ENCODE measurements at regions not wholly inside any gene's neighbourhood (a gene's known extent, or its start where the extent isn't known, plus 50 kb on each side); places are given as distances from the start of the nearest gene placed in this dataset.
"Not testable (repeated sequence)": the region's sequence is repeated elsewhere in the genome, so short reads cannot be mapped to it uniquely, and the experiment has no call there.

DNA sequence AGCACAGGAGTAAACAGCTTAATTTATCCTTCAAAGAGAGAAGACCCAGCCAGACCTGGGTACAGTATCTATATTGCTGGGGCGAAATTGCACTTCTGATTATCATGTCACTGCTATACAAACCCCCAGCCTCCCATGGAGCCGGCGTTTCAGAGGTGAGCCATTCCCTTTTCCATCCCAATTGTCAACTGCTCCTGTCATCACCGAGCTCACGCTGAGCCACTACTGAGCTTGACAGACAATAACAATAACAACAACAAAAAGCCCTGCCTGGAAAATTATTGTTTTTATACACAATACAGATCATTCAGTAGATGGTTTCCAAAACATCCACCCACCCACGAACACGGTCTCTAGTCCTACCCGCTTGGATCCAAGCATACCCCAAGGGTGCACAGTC, 129.0 kb upstream of the JARID2 start:
- no peak for DNase-seq (ENCODE audit: low read depth in 2 of 2)

GRCh38 chr6:15121443-15121842, 124.4 kb upstream of the JARID2 start:
- DNase-seq (ENCODE audit: low read depth in 2 of 2), result no peak

DNA sequence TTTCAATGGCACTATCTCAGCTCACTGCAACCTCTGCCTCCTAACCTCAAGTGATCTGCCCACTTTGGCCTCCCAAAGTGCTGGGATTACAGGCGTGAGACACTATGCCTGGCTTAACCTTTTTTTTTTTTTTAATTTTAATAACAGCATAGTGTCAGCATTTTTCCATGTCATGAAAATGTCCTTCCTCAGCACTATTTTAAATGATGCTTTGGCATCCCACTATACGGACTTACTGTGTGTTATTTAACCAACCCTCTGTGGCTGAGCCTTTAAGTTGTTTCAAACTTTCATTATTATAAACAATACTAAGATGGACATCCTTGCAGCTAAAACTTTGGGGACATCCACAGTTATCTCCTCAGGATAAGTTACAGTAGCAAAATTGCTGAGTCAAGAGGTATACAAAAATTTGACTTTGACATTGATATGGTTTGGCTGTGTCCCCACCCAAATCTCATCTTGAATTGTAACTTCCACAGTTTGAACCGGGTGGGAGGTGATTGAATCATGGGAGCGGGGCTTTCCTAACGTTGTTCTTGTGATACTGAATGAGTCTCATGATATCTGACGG, 123.8 kb upstream of the JARID2 start:
- no peak for DNase-seq (ENCODE audit: low read depth in 2 of 2)

DNA sequence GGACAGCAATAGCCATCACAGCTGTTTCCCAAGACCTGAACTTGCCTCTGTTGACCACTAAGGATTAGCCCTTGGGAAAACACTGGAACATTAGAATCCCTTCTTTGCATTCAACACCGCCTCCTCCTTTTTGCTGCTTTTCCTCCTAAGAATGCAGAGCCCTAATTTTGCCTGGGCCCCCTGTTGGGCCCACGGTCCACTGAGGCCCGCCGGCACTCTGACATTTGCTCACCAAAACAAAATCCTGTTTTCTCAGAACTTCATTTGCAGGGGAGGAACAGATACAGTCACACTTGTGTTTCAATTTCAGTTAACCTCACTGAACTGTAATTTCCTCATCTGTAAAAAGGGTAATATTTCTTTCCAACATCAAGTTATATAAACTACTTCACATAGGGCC, 116.0 kb upstream of the JARID2 start:
- no peak for DNase-seq (ENCODE audit: low read depth in 2 of 2)

DNA sequence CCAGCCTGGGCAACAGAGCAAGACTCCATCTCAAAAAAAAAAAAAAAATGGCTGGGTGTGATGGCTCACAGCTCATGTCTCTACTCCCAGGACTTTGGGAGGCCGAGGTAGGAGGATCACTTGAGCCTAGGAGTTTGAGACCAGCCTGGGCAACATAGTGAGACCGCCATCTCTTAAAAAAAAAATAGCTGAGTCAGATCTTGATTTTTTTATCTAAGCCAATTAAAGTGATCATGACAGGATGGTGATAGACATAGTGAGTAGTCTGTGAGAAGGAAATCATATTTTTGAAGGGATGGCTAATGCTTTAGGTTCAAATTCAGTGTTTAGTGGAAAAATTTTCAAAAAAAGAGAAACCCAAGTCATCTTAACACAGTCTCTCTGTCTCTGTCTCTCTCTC, 114.6 kb upstream of the JARID2 start:
- no peak for DNase-seq (ENCODE audit: low read depth in 2 of 2)

DNA sequence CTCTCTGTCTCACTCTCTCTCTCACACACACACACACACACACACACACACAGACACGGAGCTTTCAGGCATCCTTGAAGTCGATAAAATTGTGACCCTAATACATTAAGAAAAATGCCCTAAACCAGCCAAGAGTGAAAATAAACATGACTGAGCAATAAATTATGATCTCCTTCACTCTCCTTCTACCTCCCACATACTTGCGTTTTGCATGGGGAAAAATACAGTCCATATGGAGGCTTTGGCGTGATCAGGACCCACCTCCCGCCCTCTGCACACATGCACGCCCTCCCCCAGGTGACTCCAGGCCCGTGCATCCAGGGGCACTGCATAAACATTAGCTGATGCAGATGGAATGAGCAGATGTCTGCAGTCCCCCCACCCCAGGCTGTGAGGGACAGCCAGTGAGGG, 114.2 kb upstream of the JARID2 start:
- DNase-seq (ENCODE audit: low read depth in 2 of 2), result no peak

GRCh38 chr6:15132167-15132566, 113.7 kb upstream of the JARID2 start:
- no peak for DNase-seq (ENCODE audit: low read depth in 2 of 2)

- no peak for DNase-seq (ENCODE audit: low read depth in 2 of 2)
Observed at GRCh38 chr6:15132854-15133670, 112.8 kb upstream of the JARID2 start.

GRCh38 chr6:15137086-15137485, 108.8 kb upstream of the JARID2 start:
- DNase-seq (ENCODE audit: low read depth in 2 of 2), result no peak

DNA sequence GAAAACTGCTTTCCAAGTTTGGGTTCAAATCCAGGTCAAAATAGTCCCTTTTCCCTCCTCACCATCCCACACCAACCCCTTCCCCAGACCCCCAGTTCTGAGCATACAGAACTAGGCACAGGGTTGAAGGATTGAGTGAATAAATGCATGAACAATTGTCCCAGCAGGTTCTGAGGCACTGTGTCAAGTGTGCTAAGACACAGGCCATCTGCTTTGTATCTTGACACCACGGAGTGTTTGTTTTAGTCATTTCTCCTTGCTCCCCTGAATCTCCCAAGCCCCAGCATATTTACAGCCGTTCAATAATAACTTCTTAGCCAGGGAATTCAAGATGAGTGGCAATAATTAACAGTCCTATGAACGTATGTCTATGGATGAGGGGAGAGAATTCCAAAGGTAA, 102.8 kb upstream of the JARID2 start:
- DNase-seq (ENCODE audit: low read depth in 2 of 2), result no peak

- no peak for DNase-seq (ENCODE audit: low read depth in 2 of 2)
Observed at GRCh38 chr6:15143540-15143939, 102.3 kb upstream of the JARID2 start.

- DNase-seq (ENCODE audit: low read depth in 2 of 2), result no peak
Observed at GRCh38 chr6:15145821-15146220, 100.0 kb upstream of the JARID2 start.

DNA sequence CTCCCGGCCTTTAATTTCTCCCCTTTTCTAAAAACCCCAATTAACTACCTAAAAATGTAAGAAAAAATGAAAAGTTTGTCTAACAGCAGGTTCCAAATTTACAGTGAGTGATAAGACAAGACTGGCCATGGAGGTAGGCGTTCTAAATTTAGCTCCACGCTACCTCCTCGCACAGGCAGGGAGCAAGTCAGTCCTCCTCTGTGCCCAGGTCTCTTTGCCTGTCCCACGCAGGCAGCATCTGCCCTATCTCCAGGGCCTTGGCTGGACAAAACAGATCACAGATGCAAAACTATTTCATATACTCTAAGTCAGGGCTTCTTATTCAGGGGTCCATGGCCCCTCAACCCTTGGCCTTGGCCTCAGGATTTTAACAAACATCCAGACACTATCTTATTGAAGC, 98.0 kb upstream of the JARID2 start:
- DNase-seq (ENCODE audit: low read depth in 2 of 2), result no peak

DNA sequence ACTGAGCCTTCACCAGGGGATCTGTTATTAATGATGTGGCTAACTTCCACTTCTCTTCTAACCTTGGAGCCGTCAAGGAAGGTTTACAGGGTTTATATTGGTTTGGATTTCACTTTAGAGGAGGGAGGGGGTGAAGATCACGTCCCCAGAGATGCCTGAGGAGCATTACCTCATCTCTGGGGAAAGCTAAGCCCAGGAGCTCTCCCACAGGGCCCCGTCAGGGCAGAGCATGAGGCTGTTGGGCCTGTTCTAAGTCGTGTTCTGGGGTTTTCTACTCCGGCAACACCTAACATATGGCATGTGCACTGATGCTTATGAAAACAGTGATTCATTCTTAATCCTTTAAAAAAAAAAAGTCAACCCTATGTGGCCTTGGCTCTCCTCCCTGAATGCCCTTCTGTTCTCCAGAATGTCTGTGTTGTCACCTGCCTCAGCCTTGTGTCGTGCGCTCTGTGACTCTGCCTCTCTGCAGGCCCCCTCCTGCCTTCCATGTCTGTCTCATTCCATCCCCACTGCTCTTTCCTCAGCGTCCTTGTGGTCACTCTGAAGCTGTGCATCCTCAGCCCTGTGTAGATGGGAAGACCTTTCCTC, 97.4 kb upstream of the JARID2 start:
- no peak for DNase-seq (ENCODE audit: low read depth in 2 of 2)

DNA sequence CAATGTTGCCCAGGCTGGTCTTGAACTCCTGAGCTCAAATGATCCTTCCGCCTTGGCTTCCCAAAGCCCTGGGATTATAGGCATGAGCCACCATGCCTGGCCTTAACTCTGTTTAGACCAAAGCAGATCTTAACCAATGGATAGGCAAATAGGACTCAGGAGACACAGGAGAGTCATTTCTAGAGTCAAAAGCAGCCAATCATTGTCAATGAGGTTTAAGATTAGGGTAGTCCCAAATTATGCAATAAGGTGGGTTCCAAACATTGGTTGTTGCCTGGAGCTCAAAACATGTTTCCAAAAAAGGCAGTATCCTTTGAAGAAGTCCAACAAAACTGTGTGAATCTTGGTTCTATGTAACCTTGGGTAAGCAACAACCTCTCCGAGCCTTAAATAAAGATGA, 95.7 kb upstream of the JARID2 start:
- no peak for DNase-seq (ENCODE audit: low read depth in 2 of 2)

GRCh38 chr6:15152700-15153099, 93.2 kb upstream of the JARID2 start:
- no peak for DNase-seq (ENCODE audit: low read depth in 2 of 2)

GRCh38 chr6:15153191-15153590, 92.7 kb upstream of the JARID2 start:
- DNase-seq (ENCODE audit: low read depth in 2 of 2), result no peak

DNA sequence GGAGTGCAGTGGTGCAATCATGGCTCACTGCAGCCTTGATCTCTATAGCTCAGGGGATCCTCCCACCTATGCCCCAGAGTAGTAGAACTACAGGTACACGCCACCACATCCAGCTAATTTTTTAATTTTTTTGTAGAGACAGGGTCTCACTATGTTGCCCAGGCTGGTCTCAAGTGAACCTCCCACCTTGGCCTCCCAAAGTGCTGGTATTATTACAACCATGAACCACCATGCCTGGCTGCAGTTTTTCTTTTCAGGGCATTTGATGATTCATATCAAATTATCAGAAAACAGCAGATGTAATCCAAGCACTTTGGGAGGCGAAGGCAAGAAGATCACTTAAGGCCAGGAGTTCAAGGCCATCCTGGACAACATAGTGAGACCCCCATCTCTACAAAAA, 88.4 kb upstream of the JARID2 start:
- DNase-seq (ENCODE audit: low read depth in 2 of 2), result no peak

DNA sequence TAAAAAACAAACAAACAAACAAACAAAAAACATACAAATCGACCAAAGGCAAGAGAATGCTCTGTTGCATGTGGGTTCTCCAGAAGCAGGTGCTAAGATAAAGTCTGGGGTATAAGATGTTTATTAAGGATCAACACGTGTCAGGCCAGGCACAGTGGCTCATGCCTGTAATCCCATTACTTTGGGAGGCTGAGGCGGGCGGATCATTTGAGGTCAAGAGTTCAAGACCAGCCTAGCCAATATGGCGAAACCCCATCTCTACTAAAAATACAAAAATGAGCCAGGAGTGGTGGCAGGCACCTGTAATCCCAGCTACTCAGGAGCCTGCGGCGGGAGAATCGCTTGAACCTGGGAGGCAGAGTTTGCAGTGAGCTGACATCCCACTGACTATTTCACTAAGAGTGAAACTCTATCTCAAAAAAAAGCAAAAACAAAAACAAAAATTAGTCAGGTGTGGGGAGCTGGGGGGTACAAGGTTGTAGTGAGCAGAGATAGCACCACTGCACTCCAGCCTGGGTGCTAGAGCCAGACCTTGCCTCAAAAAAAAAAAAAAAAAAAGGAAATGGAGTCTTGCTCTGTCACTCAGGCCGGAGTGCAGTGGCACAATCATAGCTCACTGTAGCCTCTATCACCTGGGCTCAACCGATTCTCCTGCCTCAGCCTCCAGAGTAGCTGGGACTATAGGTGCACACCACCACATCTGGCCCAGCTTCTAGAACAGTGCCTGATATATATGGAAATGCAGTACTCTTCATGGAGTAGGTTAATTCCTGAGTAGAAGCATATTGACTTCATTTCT, 86.8 kb upstream of the JARID2 start:
- DNase-seq (ENCODE audit: low read depth in 2 of 2), result no peak

DNA sequence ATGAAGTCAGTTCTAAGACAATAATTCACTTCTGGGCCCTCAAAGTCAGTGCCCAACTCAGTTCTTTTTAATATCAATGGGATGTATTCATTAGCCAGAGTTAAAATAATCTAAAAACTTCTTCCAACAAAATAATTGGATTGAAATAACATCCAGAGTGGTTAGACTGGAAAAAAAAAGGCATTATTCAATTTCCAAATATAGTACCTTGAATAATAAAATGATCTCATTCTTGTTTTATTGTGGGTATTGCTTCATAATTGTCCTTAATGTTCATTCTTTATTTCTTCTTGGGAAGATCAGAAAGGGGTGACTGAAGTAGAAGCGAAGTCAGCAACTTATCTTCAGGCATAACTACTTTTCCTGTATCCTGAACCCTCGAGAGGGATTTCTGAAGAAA, 85.1 kb upstream of the JARID2 start:
- no peak for DNase-seq (ENCODE audit: low read depth in 2 of 2)

DNA sequence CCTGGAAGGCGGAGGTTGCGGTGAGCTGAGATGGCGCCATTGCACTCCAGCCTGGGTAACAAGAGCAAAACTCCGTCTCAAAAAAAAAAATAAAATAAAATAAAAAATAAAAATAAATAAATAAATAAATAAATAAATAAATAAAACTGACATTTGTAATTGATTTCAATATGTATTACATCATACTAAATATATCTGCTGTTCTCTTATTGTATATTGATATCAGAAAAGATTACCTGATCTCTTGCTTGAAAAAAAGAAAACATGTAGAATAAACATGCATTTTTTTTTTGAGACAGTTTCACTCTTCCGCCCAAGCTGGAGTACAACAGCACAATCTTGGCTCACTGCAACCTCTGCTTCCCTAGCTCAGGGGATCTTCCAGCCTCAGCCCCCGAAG, 81.0 kb upstream of the JARID2 start:
- DNase-seq (ENCODE audit: low read depth in 2 of 2), result not testable (repeated sequence)

- no peak for DNase-seq (ENCODE audit: low read depth in 2 of 2)
Observed at GRCh38 chr6:15166121-15166520, 79.7 kb upstream of the JARID2 start.

DNA sequence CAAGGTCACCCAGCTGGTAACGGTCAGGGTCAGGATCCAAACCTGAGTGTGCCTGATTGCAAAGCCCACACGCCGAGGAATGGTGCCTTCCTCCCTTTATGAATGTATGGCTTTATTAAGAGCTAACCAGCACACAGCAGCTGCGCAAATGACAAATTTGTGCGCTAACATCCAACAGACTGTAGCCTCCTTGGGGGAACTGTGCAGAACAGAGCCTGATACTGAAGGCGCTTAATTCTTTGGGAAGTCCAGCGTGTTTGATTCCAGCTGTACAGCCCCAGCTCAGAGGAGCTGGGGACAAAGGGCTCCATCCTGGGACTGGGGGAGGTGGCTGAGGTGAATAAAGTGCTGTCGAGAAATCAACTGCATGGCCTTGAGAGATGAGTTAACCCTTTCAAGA, 75.7 kb upstream of the JARID2 start:
- DNase-seq (ENCODE audit: low read depth in 2 of 2), result no peak
